Neural cell (in vitro differentiated cells): ENCODE measurements at regions not wholly inside any gene's neighbourhood (a gene's known extent, or its start where the extent isn't known, plus 50 kb on each side); places are given as distances from the start of the nearest gene placed in this dataset.
"Not testable (repeated sequence)": the region's sequence is repeated elsewhere in the genome, so short reads cannot be mapped to it uniquely, and the experiment has no call there.

ENCODE experiments used
- POLR2AphosphoS5 ChIP-seq: IDR thresholded peaks from 2 replicates; pipeline ENCODE4 v1.6.1; 2012
- TF ChIP-seq, protein P1 (sequence below): fragments of 450-650 bp; IDR thresholded peaks from 2 replicates; pipeline ENCODE4 v1.5.1; 2014; ENCODE audit warnings: antibody characterized with exemption, mild to moderate bottlenecking, moderate library complexity; ENCODE audit not compliant: poor library complexity, severe bottlenecking

GRCh38 chr1:147103416-147104155 lies 68.7 kb downstream of the PRKAB2 start:
- TF ChIP-seq, protein P1, sequence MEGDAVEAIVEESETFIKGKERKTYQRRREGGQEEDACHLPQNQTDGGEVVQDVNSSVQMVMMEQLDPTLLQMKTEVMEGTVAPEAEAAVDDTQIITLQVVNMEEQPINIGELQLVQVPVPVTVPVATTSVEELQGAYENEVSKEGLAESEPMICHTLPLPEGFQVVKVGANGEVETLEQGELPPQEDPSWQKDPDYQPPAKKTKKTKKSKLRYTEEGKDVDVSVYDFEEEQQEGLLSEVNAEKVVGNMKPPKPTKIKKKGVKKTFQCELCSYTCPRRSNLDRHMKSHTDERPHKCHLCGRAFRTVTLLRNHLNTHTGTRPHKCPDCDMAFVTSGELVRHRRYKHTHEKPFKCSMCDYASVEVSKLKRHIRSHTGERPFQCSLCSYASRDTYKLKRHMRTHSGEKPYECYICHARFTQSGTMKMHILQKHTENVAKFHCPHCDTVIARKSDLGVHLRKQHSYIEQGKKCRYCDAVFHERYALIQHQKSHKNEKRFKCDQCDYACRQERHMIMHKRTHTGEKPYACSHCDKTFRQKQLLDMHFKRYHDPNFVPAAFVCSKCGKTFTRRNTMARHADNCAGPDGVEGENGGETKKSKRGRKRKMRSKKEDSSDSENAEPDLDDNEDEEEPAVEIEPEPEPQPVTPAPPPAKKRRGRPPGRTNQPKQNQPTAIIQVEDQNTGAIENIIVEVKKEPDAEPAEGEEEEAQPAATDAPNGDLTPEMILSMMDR = not testable (repeated sequence)
- not testable (repeated sequence) for TF ChIP-seq POLR2AphosphoS5
